ENCODE measurements at regions not wholly inside any gene's neighbourhood (a gene's known extent, or its start where the extent isn't known, plus 50 kb on each side); places are given as distances from the start of the nearest gene placed in this dataset.

DNA sequence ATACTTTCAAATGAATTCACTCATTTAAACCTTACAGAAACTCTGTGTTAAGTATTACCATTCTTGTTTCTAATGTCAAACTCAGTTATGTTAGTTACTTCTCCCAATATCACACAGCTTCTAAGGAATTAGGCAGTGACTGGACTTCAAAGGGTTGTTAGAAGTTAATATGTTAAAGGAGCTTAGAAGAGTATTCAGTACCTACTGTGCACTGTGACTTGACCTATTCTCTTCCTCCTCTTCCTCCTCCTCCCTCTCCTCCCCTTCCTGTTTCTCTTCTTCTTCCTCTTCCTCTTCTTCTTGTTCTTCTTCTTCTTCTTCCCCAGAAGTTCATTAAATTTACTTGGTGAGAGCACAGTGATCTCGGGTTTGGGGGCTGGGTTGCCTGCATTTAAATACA lies 325.6 kb upstream of the SLC35B3 start:
- TF ChIP-seq POLR2A (IDR thresholded peaks at IDR 0.05; ENCODE audit: low read depth, low read length) = no peak
- TF ChIP-seq, protein P1, sequence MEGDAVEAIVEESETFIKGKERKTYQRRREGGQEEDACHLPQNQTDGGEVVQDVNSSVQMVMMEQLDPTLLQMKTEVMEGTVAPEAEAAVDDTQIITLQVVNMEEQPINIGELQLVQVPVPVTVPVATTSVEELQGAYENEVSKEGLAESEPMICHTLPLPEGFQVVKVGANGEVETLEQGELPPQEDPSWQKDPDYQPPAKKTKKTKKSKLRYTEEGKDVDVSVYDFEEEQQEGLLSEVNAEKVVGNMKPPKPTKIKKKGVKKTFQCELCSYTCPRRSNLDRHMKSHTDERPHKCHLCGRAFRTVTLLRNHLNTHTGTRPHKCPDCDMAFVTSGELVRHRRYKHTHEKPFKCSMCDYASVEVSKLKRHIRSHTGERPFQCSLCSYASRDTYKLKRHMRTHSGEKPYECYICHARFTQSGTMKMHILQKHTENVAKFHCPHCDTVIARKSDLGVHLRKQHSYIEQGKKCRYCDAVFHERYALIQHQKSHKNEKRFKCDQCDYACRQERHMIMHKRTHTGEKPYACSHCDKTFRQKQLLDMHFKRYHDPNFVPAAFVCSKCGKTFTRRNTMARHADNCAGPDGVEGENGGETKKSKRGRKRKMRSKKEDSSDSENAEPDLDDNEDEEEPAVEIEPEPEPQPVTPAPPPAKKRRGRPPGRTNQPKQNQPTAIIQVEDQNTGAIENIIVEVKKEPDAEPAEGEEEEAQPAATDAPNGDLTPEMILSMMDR (conservative IDR thresholded peaks at IDR 0.05; ENCODE audit: low read depth, low read length) = no peak
- TF ChIP-seq, protein P2, sequence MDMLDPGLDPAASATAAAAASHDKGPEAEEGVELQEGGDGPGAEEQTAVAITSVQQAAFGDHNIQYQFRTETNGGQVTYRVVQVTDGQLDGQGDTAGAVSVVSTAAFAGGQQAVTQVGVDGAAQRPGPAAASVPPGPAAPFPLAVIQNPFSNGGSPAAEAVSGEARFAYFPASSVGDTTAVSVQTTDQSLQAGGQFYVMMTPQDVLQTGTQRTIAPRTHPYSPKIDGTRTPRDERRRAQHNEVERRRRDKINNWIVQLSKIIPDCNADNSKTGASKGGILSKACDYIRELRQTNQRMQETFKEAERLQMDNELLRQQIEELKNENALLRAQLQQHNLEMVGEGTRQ (IDR thresholded peaks at IDR 0.05; ENCODE audit: low read depth, low read length) = no peak
- no peak for TF ChIP-seq RFX5 (IDR thresholded peaks at IDR 0.05; ENCODE audit: low read depth, low read length)
- TF ChIP-seq MAZ (IDR thresholded peaks at IDR 0.05; ENCODE audit: borderline replicate concordance, low read depth, low read length) = no peak
- TF ChIP-seq MXI1 (IDR thresholded peaks at IDR 0.05; ENCODE audit: borderline replicate concordance, low read depth, low read length) = no peak
- TF ChIP-seq CHD1 (IDR thresholded peaks at IDR 0.05; ENCODE audit: low read depth, low read length) = no peak
- no peak for TF ChIP-seq RAD21 (IDR thresholded peaks at IDR 0.05; ENCODE audit: low read length)
- TF ChIP-seq RCOR1 (IDR thresholded peaks at IDR 0.05; ENCODE audit: insufficient replicate concordance, low read length) = no peak
- TF ChIP-seq, protein P3, sequence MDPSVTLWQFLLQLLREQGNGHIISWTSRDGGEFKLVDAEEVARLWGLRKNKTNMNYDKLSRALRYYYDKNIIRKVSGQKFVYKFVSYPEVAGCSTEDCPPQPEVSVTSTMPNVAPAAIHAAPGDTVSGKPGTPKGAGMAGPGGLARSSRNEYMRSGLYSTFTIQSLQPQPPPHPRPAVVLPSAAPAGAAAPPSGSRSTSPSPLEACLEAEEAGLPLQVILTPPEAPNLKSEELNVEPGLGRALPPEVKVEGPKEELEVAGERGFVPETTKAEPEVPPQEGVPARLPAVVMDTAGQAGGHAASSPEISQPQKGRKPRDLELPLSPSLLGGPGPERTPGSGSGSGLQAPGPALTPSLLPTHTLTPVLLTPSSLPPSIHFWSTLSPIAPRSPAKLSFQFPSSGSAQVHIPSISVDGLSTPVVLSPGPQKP (IDR thresholded peaks at IDR 0.05; ENCODE audit: borderline replicate concordance, low read depth, low read length) = no peak
